ENCODE measurements at regions not wholly inside any gene's neighbourhood (a gene's known extent, or its start where the extent isn't known, plus 50 kb on each side); places are given as distances from the start of the nearest gene placed in this dataset.
A peak's percentile ranks its signal among the peaks of the same experiment; 100 is the strongest.

DNA sequence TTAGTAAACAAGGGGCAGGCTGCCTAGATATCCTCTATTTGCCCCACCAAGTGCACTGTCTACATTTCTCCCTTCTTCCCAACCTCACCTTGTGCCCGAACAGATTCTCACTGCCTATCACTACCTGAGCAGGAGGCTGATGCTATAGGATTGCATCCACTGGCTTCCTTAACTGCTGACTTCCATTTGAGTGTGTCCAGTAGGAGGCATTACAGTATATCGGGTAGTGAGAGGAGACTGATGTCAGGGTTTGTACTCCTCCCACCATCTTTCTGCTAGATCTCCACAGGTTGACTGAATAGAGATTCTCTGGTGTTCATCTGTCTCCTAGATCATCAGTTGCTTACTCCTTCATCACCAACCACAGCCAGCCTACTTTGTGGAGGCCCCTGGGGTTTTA is 796.3 kb downstream of the LRRIQ3 start:
- H3K36me3 Mint-ChIP-seq (ENCODE audit: low read depth): no peaks in the 10 kb centered on the region

DNA sequence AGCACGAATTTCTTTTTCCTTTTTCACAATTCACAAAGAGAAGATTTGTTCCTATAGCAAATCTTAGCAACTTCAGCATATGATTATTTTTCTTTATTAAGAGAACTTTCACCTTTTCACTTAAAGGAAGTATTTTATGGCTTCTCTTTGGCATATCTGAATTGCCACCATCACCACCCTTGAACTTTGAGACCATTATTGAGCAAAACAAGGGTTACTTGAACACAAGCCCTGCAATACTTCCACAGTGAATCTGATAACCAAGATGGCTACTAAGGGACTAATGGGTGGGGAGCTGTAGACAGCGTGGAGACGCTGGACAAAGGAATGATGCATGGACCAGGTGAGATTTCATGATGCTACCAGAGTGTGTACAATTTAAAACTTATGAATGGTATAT is 815.0 kb downstream of the LRRIQ3 start:
- no peak overlapping the region for H3K4me3 Mint-ChIP-seq

More for the DNA sequence above, 796.3 kb downstream of the LRRIQ3 start:
- TF ChIP-seq, protein P1, sequence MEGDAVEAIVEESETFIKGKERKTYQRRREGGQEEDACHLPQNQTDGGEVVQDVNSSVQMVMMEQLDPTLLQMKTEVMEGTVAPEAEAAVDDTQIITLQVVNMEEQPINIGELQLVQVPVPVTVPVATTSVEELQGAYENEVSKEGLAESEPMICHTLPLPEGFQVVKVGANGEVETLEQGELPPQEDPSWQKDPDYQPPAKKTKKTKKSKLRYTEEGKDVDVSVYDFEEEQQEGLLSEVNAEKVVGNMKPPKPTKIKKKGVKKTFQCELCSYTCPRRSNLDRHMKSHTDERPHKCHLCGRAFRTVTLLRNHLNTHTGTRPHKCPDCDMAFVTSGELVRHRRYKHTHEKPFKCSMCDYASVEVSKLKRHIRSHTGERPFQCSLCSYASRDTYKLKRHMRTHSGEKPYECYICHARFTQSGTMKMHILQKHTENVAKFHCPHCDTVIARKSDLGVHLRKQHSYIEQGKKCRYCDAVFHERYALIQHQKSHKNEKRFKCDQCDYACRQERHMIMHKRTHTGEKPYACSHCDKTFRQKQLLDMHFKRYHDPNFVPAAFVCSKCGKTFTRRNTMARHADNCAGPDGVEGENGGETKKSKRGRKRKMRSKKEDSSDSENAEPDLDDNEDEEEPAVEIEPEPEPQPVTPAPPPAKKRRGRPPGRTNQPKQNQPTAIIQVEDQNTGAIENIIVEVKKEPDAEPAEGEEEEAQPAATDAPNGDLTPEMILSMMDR (conservative IDR thresholded peaks at IDR 0.05): peak; percentile 69
- peak; percentile 55 for DNase-seq
- Histone ChIP-seq H3K4me3 (ENCODE audit: low read length) (no peak overlapping the region), H3K36me3 (ENCODE audit: control insufficient read depth, insufficient read depth, low read length) (no peaks in the 10 kb centered on the region), H3K9ac (ENCODE audit: extremely low read depth, low read length, poor library complexity, severe bottlenecking) (no peak overlapping the region), H3K9me3 (ENCODE audit: control insufficient read depth, low read length) (no peaks in the 10 kb centered on the region), H3K4me1 (ENCODE audit: control insufficient read depth, insufficient read depth, low read length) (no peaks in the 10 kb centered on the region), H3K27me3 (ENCODE audit: control insufficient read depth, insufficient read depth, low read length, poor library complexity, severe bottlenecking) (no peaks in the 10 kb centered on the region), H3K27ac (ENCODE audit: low read depth, low read length) (no peak overlapping the region)
- H3K27ac Mint-ChIP-seq: no peak overlapping the region
- H3K4me3 Mint-ChIP-seq: no peak overlapping the region
- H3K4me1 Mint-ChIP-seq: no peaks in the 10 kb centered on the region
- H3K27me3 Mint-ChIP-seq (ENCODE audit: insufficient read depth): no peaks in the 10 kb centered on the region
- WGBS, 2 experiments (ENCODE audit: insufficient coverage in 1 of 2, insufficient read length in 1 of 2): 88% methylated on average over 2 of the region's 2 CpGs; no CpG with 5 or more reads in 1 of the 2 experiments
- no peaks in the 10 kb centered on the region for H3K9me3 Mint-ChIP-seq

DNA sequence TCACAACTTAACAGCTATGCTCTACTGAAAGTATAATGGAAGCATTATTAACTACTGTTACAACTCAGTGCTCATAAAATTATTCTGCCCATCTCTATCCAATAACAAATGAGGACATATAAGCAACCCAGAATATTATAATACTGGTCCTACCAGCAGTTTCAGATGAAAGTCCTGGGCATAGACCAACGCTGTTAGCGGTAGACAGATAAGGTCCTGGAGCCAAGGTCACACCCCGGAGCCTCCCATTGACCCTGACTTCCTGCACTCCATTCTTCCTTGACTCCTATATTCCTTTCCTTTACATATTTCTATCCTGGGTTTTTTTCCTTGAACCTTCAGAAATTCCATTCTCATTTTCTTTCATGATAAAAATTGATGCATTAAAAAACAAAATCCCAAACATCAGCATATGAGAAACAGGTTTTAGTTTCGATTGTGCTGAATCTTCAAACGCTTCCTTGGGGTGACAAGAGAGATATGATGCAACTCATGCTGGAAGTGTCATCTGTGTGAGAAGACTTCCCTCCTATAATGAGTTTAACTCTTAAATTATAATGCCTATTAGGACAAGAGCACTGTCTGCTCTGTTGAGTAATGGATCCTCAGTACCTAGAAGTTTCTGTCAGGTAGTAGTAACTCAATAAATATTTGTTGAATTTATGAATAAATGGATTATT is 831.1 kb downstream of the LRRIQ3 start:
- Histone ChIP-seq H3K27me3 (ENCODE audit: control insufficient read depth, insufficient read depth, low read length, poor library complexity, severe bottlenecking) (no peaks in the 10 kb centered on the region), H3K27ac (ENCODE audit: low read depth, low read length) (no peak overlapping the region), H3K9ac (ENCODE audit: extremely low read depth, low read length, poor library complexity, severe bottlenecking) (no peak overlapping the region), H3K4me1 (ENCODE audit: control insufficient read depth, insufficient read depth, low read length) (no peaks in the 10 kb centered on the region), H3K4me3 (ENCODE audit: low read length) (no peak overlapping the region), H3K36me3 (ENCODE audit: control insufficient read depth, insufficient read depth, low read length) (no peaks in the 10 kb centered on the region), H3K9me3 (ENCODE audit: control insufficient read depth, low read length) (no peaks in the 10 kb centered on the region)
- H3K4me1 Mint-ChIP-seq: no peaks in the 10 kb centered on the region
- H3K36me3 Mint-ChIP-seq (ENCODE audit: low read depth): no peaks in the 10 kb centered on the region
- H3K4me3 Mint-ChIP-seq: no peak overlapping the region
- no peak for DNase-seq
- TF ChIP-seq, protein P1 (conservative IDR thresholded peaks at IDR 0.05): no peak
- H3K27me3 Mint-ChIP-seq (ENCODE audit: insufficient read depth): no peaks in the 10 kb centered on the region
- 90 to 97% methylated on average over 3 to 5 of the region's 5 CpGs for WGBS, 2 experiments (ENCODE audit: insufficient coverage in 1 of 2, insufficient read length in 1 of 2)
- H3K27ac Mint-ChIP-seq: no peak overlapping the region
- H3K9me3 Mint-ChIP-seq: no peaks in the 10 kb centered on the region

More for the DNA sequence above, 815.0 kb downstream of the LRRIQ3 start:
- no peaks in the 10 kb centered on the region for H3K36me3 Mint-ChIP-seq (ENCODE audit: low read depth)
- no peaks in the 10 kb centered on the region for H3K36me3 ChIP-seq (ENCODE audit: control insufficient read depth, insufficient read depth, low read length)
- H3K4me1 Mint-ChIP-seq: peaks cover 4% of the 10 kb centered on the region
- no peak overlapping the region for H3K27ac Mint-ChIP-seq
- no peak overlapping the region for H3K27ac ChIP-seq (ENCODE audit: low read depth, low read length)
- no peaks in the 10 kb centered on the region for H3K4me1 ChIP-seq (ENCODE audit: control insufficient read depth, insufficient read depth, low read length)
- no peaks in the 10 kb centered on the region for H3K27me3 Mint-ChIP-seq (ENCODE audit: insufficient read depth)
- no peak overlapping the region for H3K9ac ChIP-seq (ENCODE audit: extremely low read depth, low read length, poor library complexity, severe bottlenecking)
- H3K9me3 ChIP-seq (ENCODE audit: control insufficient read depth, low read length): no peaks in the 10 kb centered on the region
- TF ChIP-seq, protein P1 (conservative IDR thresholded peaks at IDR 0.05): no peak
- WGBS, 2 experiments (ENCODE audit: insufficient coverage in 1 of 2, insufficient read length in 1 of 2): 83 to 93% methylated on average over 1 to 3 of the region's 3 CpGs
- peaks cover 1% of the 10 kb centered on the region for H3K9me3 Mint-ChIP-seq
- H3K27me3 ChIP-seq (ENCODE audit: control insufficient read depth, insufficient read depth, low read length, poor library complexity, severe bottlenecking): no peaks in the 10 kb centered on the region
- no peak for DNase-seq
- H3K4me3 ChIP-seq (ENCODE audit: low read length): no peak overlapping the region

All from endodermal cell (in vitro differentiated cells).